Natural killer cell (primary cell): ENCODE measurements at regions not wholly inside any gene's neighbourhood (a gene's known extent, or its start where the extent isn't known, plus 50 kb on each side); places are given as distances from the start of the nearest gene placed in this dataset.

Experiments used
- ATAC-seq, 3 donors: fragments of 150-1000 bp in 2 of 3; fragments of 200-7000 bp in 1 of 3; cut with Tn5 transposase; 1 replicate in 1 of 3; 2 replicates in 2 of 3; pipeline ENCODE4 v1.10.0; 2021; ENCODE audit warnings: mild to moderate bottlenecking in 2 of 3, moderate library complexity in 2 of 3
- DNase-seq, 2 donors: peaks; one replicate each; pipeline versions ENCODE4 v3.0.0 to v3.0.0-alpha.2; 2013 to 2021; ENCODE audit warnings: mixed read lengths in 1 of 2
- H3K27ac ChIP-seq: one replicate; pipeline ENCODE4 v1.5.1; 2013; ENCODE audit warnings: mild to moderate bottlenecking, low read length
- H3K27me3 ChIP-seq: one replicate; pipeline ENCODE4 v1.6.1; 2013; ENCODE audit warnings: low read length; ENCODE audit not compliant: control insufficient read depth, insufficient read depth
- H3K36me3 ChIP-seq: one replicate; pipeline ENCODE4 v1.6.1; 2013; ENCODE audit warnings: low read length; ENCODE audit not compliant: control insufficient read depth, insufficient read depth
- H3K4me1 ChIP-seq: one replicate; pipeline ENCODE4 v1.6.1; 2013; ENCODE audit warnings: low read length; ENCODE audit not compliant: control insufficient read depth, insufficient read depth
- H3K4me3 ChIP-seq: one replicate; pipeline ENCODE4 v1.5.1; 2013; ENCODE audit warnings: low read length
- H3K9me3 ChIP-seq: one replicate; pipeline ENCODE4 v1.6.1; 2013; ENCODE audit warnings: low read length; ENCODE audit not compliant: control insufficient read depth, insufficient read depth
- H3K27ac Mint-ChIP-seq, 2 donors: one replicate each; pipeline ENCODE4 v1.8.0; 2022; ENCODE audit warnings: mild to moderate bottlenecking in 2 of 2, mixed read lengths in 2 of 2, moderate library complexity in 1 of 2
- H3K27me3 Mint-ChIP-seq, 2 donors: one replicate each; pipeline ENCODE4 v1.8.0; 2022; ENCODE audit warnings: low read depth in 2 of 2, mixed read lengths in 2 of 2
- H3K36me3 Mint-ChIP-seq: one replicate; pipeline ENCODE4 v1.8.0; 2022; ENCODE audit warnings: mixed read lengths
- H3K4me1 Mint-ChIP-seq, 2 donors: one replicate each; pipeline ENCODE4 v1.8.0; 2022; ENCODE audit warnings: mixed read lengths in 2 of 2
- H3K4me3 Mint-ChIP-seq: one replicate; pipeline ENCODE4 v1.8.0; 2022; ENCODE audit warnings: mild to moderate bottlenecking, moderate library complexity, mixed read lengths
- H3K9me3 Mint-ChIP-seq, 2 donors: one replicate each; pipeline ENCODE4 v1.8.0; 2022; ENCODE audit warnings: mixed read lengths in 2 of 2
- CTCF ChIP-seq: fragments of 200-600 bp; IDR thresholded peaks from one replicate; pipeline ENCODE4 v1.8.0; 2022; ENCODE audit warnings: antibody characterized with exemption
- WGBS: methylation state at CpG from one replicate; pipeline ENCODE4 v1.1.7; 2013; ENCODE audit warnings: missing lambda C conversion rate; ENCODE audit not compliant: insufficient coverage; 5-methylcytosine and 5-hydroxymethylcytosine counted together
- intact Hi-C: fragments of 100-400 bp; cut with micrococcal nuclease; formaldehyde crosslinking; loops from one replicate; pipeline ENCODE4 v1.14.2; 2022

GRCh38 chr14:28577711-28578131 lies 188.9 kb upstream of the FOXG1 start:
- no peaks in the 10 kb centered on the region for H3K4me1 ChIP-seq
- no peaks in the 10 kb centered on the region for H3K27me3 ChIP-seq
- DNase-seq = no peak
- Mint-ChIP-seq H3K27me3 (no peaks in the 10 kb centered on the region), H3K4me3 (no peak overlapping the region), H3K27ac (no peak overlapping the region), H3K4me1 (no peaks in the 10 kb centered on the region), H3K36me3 (no peaks in the 10 kb centered on the region), H3K9me3 (peaks cover 11 to 12% of the 10 kb centered on the region in 2 donors)
- ATAC-seq = no peak
- 93% methylated on average over 2 of the region's 2 CpGs for WGBS
- H3K9me3 ChIP-seq = peaks cover 2% of the 10 kb centered on the region
- H3K36me3 ChIP-seq = no peaks in the 10 kb centered on the region
- H3K27ac ChIP-seq = no peak overlapping the region
- no peak overlapping the region for H3K4me3 ChIP-seq
- TF ChIP-seq CTCF = no peak
- intact Hi-C loops = no loop called here

GRCh38 chr14:28584951-28585350 lies 181.6 kb upstream of the FOXG1 start:
- Histone ChIP-seq H3K4me1 (no peaks in the 10 kb centered on the region), H3K27ac (no peak overlapping the region), H3K9me3 (no peaks in the 10 kb centered on the region), H3K36me3 (no peaks in the 10 kb centered on the region), H3K4me3 (no peak overlapping the region), H3K27me3 (no peaks in the 10 kb centered on the region)
- Mint-ChIP-seq H3K27ac (no peak overlapping the region), H3K4me3 (no peak overlapping the region), H3K36me3 (no peaks in the 10 kb centered on the region), H3K27me3 (no peaks in the 10 kb centered on the region), H3K9me3 (peaks cover 8 to 20% of the 10 kb centered on the region in 2 donors), H3K4me1 (no peaks in the 10 kb centered on the region)
- ATAC-seq (no peak), DNase-seq (no peak)
- no peak for TF ChIP-seq CTCF
- WGBS = 100% methylated on average over 1 of the region's 2 CpGs
- intact Hi-C loops = no loop called here

- no peak for ATAC-seq
- 75% methylated on average over 1 of the region's 1 CpG for WGBS
Measured at GRCh38 chr14:28589792-28590191, 176.8 kb upstream of the FOXG1 start.

More at GRCh38 chr14:28589792-28590191, 176.8 kb upstream of the FOXG1 start:
- no peak overlapping the region for H3K27ac ChIP-seq
- intact Hi-C loops = no loop called here
- no peaks in the 10 kb centered on the region for H3K27me3 ChIP-seq
- Mint-ChIP-seq H3K36me3 (no peaks in the 10 kb centered on the region), H3K9me3 (peaks cover 11 to 15% of the 10 kb centered on the region in 2 donors), H3K27me3 (no peaks in the 10 kb centered on the region), H3K4me3 (no peak overlapping the region), H3K27ac (no peak overlapping the region), H3K4me1 (no peaks in the 10 kb centered on the region)
- H3K4me3 ChIP-seq = no peak overlapping the region
- H3K36me3 ChIP-seq = no peaks in the 10 kb centered on the region
- no peaks in the 10 kb centered on the region for H3K4me1 ChIP-seq
- peaks cover 6% of the 10 kb centered on the region for H3K9me3 ChIP-seq
- no peak for DNase-seq
- TF ChIP-seq CTCF = no peak
